BLaER1 (cell line): ENCODE measurements at regions not wholly inside any gene's neighbourhood (a gene's known extent, or its start where the extent isn't known, plus 50 kb on each side); places are given as distances from the start of the nearest gene placed in this dataset.

ENCODE experiments used
- H3K27ac ChIP-seq: shearing (Covaris generic); formaldehyde crosslinking; 2 replicates; pipeline ENCODE4 v1.8.1; 2022
- H3K27me3 ChIP-seq: shearing (Covaris generic); formaldehyde crosslinking; 2 replicates; pipeline ENCODE4 v1.8.1; 2022
- H3K36me3 ChIP-seq: shearing (Covaris generic); formaldehyde crosslinking; 2 replicates; pipeline ENCODE4 v1.8.1; 2022
- H3K4me1 ChIP-seq: shearing (Covaris generic); formaldehyde crosslinking; 2 replicates; pipeline ENCODE4 v1.8.1; 2022
- H3K4me2 ChIP-seq: shearing (Covaris generic); formaldehyde crosslinking; 2 replicates; pipeline ENCODE4 v1.8.1; 2022
- H3K4me3 ChIP-seq: shearing (Covaris generic); formaldehyde crosslinking; 2 replicates; pipeline ENCODE4 v1.8.1; 2022
- H3K9ac ChIP-seq: shearing (Covaris generic); formaldehyde crosslinking; 2 replicates; pipeline ENCODE4 v1.8.1; 2022
- H3K9me3 ChIP-seq: shearing (Covaris generic); formaldehyde crosslinking; 2 replicates; pipeline ENCODE4 v1.8.1; 2022
- H4K20me1 ChIP-seq: shearing (Covaris generic); formaldehyde crosslinking; 2 replicates; pipeline ENCODE4 v1.8.1; 2022
- Cebpa-rat ChIP-seq: shearing (Covaris generic); IDR thresholded peaks from 2 replicates; pipeline ENCODE4 v1.8.1; 2022

GRCh38 chr18:34115409-34116081 is 109.2 kb downstream of the NOL4 start:
- Histone ChIP-seq H3K27ac (no peak overlapping the region), H3K9me3 (peaks cover 7% of the 10 kb centered on the region; the same call in 1 of the 2 replicates), H3K9ac (no peak overlapping the region), H3K4me3 (no peak overlapping the region), H3K36me3 (no peaks in the 10 kb centered on the region), H3K4me2 (no peak overlapping the region), H4K20me1 (no peaks in the 10 kb centered on the region), H3K4me1 (no peaks in the 10 kb centered on the region), H3K27me3 (no peaks in the 10 kb centered on the region)
- no peak for TF ChIP-seq Cebpa-rat

GRCh38 chr18:34114996-34115395 is 109.7 kb downstream of the NOL4 start:
- no peaks in the 10 kb centered on the region for H3K36me3 ChIP-seq
- H3K27me3 ChIP-seq = no peaks in the 10 kb centered on the region
- no peak overlapping the region for H3K4me3 ChIP-seq
- no peak overlapping the region for H3K27ac ChIP-seq
- H3K4me1 ChIP-seq = no peaks in the 10 kb centered on the region
- H3K4me2 ChIP-seq = no peak overlapping the region
- H4K20me1 ChIP-seq = no peaks in the 10 kb centered on the region
- H3K9me3 ChIP-seq = peaks cover 7% of the 10 kb centered on the region; the same call in 1 of the 2 replicates
- no peak for TF ChIP-seq Cebpa-rat
- no peak overlapping the region for H3K9ac ChIP-seq

- H3K27me3 ChIP-seq = no peaks in the 10 kb centered on the region
- H3K9me3 ChIP-seq = peaks cover 21% of the 10 kb centered on the region
- no peak overlapping the region for H3K9ac ChIP-seq
- H3K36me3 ChIP-seq = no peaks in the 10 kb centered on the region
- no peak for TF ChIP-seq Cebpa-rat
- no peak overlapping the region for H3K4me2 ChIP-seq
- H3K27ac ChIP-seq = no peak overlapping the region
- H3K4me1 ChIP-seq = no peaks in the 10 kb centered on the region
- H3K4me3 ChIP-seq = no peak overlapping the region
- H4K20me1 ChIP-seq = no peaks in the 10 kb centered on the region
Measured at GRCh38 chr18:34108206-34108605, 116.5 kb downstream of the NOL4 start.

DNA sequence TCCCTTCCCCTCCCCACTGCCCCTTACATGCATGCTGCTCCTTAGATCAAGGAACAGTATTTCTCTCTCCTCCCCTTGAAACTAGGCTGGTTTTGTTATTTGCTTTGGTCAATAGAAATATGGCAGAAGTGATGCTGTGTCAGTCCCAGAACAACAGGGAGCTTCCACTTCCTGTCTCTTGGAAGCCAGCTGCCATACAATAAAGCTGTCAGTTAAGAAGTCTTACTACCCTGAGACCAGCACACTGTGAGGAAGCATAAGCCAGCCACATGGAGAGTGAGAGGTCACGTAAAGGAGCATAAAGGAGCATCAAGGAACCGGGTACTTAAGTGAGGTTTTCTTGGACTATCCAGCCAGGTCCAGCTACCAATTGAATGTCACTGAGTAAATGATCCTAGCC is 126.6 kb downstream of the NOL4 start:
- Histone ChIP-seq H3K9ac (no peak overlapping the region), H3K4me2 (no peak overlapping the region), H4K20me1 (no peaks in the 10 kb centered on the region), H3K4me3 (no peak overlapping the region), H3K27ac (no peak overlapping the region), H3K9me3 (no peaks in the 10 kb centered on the region), H3K4me1 (no peaks in the 10 kb centered on the region), H3K36me3 (no peaks in the 10 kb centered on the region), H3K27me3 (no peaks in the 10 kb centered on the region)
- no peak for TF ChIP-seq Cebpa-rat

- H3K4me2 ChIP-seq = no peak overlapping the region
- H3K4me1 ChIP-seq = no peaks in the 10 kb centered on the region
- H3K27me3 ChIP-seq = no peaks in the 10 kb centered on the region
- no peak for TF ChIP-seq Cebpa-rat
- H3K9ac ChIP-seq = no peak overlapping the region
- no peak overlapping the region for H3K4me3 ChIP-seq
- H3K27ac ChIP-seq = no peak overlapping the region
- H3K36me3 ChIP-seq = no peaks in the 10 kb centered on the region
- H3K9me3 ChIP-seq = no peaks in the 10 kb centered on the region
- no peaks in the 10 kb centered on the region for H4K20me1 ChIP-seq
Measured at GRCh38 chr18:34097312-34097711, 127.4 kb downstream of the NOL4 start.

DNA sequence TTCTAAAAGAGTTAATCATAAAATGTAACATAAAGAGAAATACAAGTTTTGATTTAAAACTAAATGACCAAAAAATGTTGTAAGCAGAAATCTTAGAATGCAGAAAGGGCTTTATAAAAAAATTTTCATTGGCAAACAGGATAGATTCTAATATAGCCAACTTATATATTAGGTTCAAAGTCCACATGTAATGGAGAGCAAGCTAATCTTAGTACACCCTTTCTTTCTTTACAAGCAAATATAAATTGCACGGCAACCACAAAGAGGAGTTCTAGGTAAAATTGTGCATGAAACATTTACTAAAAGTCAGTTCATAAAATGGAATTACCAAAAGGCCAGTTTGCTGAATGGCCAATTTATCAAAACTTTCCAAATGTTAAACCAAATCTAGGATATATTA is 130.6 kb downstream of the NOL4 start:
- Histone ChIP-seq H3K27ac (no peak overlapping the region), H4K20me1 (no peaks in the 10 kb centered on the region), H3K4me3 (no peak overlapping the region), H3K4me1 (no peaks in the 10 kb centered on the region), H3K36me3 (no peaks in the 10 kb centered on the region), H3K27me3 (no peaks in the 10 kb centered on the region), H3K9me3 (no peaks in the 10 kb centered on the region), H3K9ac (no peak overlapping the region), H3K4me2 (no peak overlapping the region)
- TF ChIP-seq Cebpa-rat = no peak

- no peak overlapping the region for H3K9ac ChIP-seq
- no peak overlapping the region for H3K4me3 ChIP-seq
- no peak for TF ChIP-seq Cebpa-rat
Measured at GRCh38 chr18:34092796-34093195, 131.9 kb downstream of the NOL4 start.

DNA sequence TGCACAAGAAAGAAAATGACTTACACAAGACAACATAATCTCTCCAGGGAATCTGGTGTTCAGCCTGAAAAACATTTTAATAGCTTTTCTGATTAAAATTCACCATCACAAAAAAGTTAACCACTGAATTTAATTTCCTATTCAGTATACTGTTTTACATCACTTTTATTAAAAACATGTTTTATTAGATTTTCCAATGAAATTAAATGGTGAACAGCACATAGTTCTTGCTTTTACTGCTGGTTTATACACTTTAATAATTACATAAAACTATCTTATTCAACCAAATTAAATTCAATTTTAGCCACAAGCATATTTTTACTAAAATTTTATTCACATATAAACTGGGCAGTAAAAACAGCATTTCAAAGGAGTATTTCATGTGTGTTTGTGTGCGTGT is 138.3 kb downstream of the NOL4 start:
- no peaks in the 10 kb centered on the region for H3K27me3 ChIP-seq
- no peaks in the 10 kb centered on the region for H4K20me1 ChIP-seq
- no peak overlapping the region for H3K9ac ChIP-seq
- H3K9me3 ChIP-seq = no peaks in the 10 kb centered on the region
- no peaks in the 10 kb centered on the region for H3K36me3 ChIP-seq
- H3K4me2 ChIP-seq = no peak overlapping the region
- H3K4me1 ChIP-seq = no peaks in the 10 kb centered on the region
- no peak overlapping the region for H3K4me3 ChIP-seq
- H3K27ac ChIP-seq = no peak overlapping the region
- no peak for TF ChIP-seq Cebpa-rat

More at GRCh38 chr18:34092796-34093195, 131.9 kb downstream of the NOL4 start:
- Histone ChIP-seq H3K27me3 (no peaks in the 10 kb centered on the region), H4K20me1 (no peaks in the 10 kb centered on the region), H3K4me1 (no peaks in the 10 kb centered on the region), H3K36me3 (no peaks in the 10 kb centered on the region), H3K27ac (no peak overlapping the region), H3K9me3 (no peaks in the 10 kb centered on the region), H3K4me2 (no peak overlapping the region)

- Histone ChIP-seq H4K20me1 (no peaks in the 10 kb centered on the region), H3K9me3 (no peaks in the 10 kb centered on the region), H3K4me2 (no peak overlapping the region), H3K4me1 (no peaks in the 10 kb centered on the region), H3K27me3 (no peaks in the 10 kb centered on the region), H3K36me3 (no peaks in the 10 kb centered on the region), H3K27ac (no peak overlapping the region), H3K4me3 (no peak overlapping the region), H3K9ac (no peak overlapping the region)
- no peak for TF ChIP-seq Cebpa-rat
Measured at GRCh38 chr18:34085140-34085739, 139.5 kb downstream of the NOL4 start.

DNA sequence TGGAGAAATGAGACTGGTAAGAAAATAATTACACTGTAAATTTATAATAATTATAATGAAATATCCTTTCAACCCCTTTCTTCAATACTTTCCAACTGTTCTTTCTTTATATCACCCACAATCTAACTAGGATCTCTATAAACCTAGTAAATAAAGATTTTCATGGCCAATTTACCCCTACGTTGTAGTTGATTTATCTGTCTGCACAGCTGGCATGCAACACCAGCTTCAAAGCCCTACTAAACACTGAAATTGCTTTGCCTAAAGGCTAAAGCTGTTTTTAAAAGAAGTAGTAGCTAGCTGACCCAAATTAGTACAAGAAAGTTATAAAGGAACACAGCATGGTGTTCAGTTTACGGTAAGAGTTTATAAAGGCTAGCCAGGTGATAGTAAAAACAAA is 140.1 kb downstream of the NOL4 start:
- Histone ChIP-seq H3K27ac (no peak overlapping the region), H3K27me3 (no peaks in the 10 kb centered on the region), H4K20me1 (no peaks in the 10 kb centered on the region), H3K4me1 (no peaks in the 10 kb centered on the region), H3K4me2 (no peak overlapping the region), H3K9me3 (no peaks in the 10 kb centered on the region), H3K9ac (no peak overlapping the region), H3K36me3 (no peaks in the 10 kb centered on the region), H3K4me3 (no peak overlapping the region)
- TF ChIP-seq Cebpa-rat = no peak
